AG04450 (cell line): ENCODE measurements at regions not wholly inside any gene's neighbourhood (a gene's known extent, or its start where the extent isn't known, plus 50 kb on each side); places are given as distances from the start of the nearest gene placed in this dataset.

Source experiments
- CTCF ChIA-PET: fragments of 300-600, 350-600 bp; formaldehyde crosslinking; extraction: SDS; loops from one replicate; lab custom pipeline; 2022; ENCODE audit warnings: antibody characterized with exemption, inconsistent platforms; lab: Charles Lee
- POLR2A ChIA-PET: fragments of 350-600 bp; formaldehyde crosslinking; extraction: SDS; loops from one replicate; lab custom pipeline; 2021; ENCODE audit warnings: antibody characterized with exemption, inconsistent platforms; lab: Yijun Ruan, JAX
- DNase-seq: peaks from one replicate; pipeline ENCODE4 v3.0.0-alpha.2; 2011; ENCODE audit warnings: low read depth, low spot score
- H3K27ac ChIP-seq: one replicate; pipeline ENCODE4 v1.5.1; 2012; ENCODE audit warnings: low read depth, low read length, control low read depth
- H3K27me3 ChIP-seq: one replicate; pipeline ENCODE4 v1.6.0; 2012; ENCODE audit warnings: low read length; ENCODE audit not compliant: control insufficient read depth, insufficient read depth
- H3K4me3 ChIP-seq: 2 replicates; pipeline ENCODE4 v1.5.1; 2011; ENCODE audit warnings: mild to moderate bottlenecking, low read depth, low read length, control low read depth
- H3K9me3 ChIP-seq: 2 replicates; pipeline ENCODE4 v1.5.1; 2012; ENCODE audit warnings: low read length; ENCODE audit not compliant: control insufficient read depth, insufficient read depth
- CTCF ChIP-seq: IDR thresholded peaks from 2 replicates; pipeline ENCODE4 v1.5.1; 2011; ENCODE audit warnings: low read depth, low read length, control low read depth, inconsistent platforms

- ChIA-PET CTCF (no interaction called here), POLR2A (no interaction called here)
- Histone ChIP-seq H3K4me3 (no peak overlapping the region), H3K27me3 (no peaks in the 10 kb centered on the region), H3K9me3 (no peaks in the 10 kb centered on the region), H3K27ac (no peak overlapping the region)
- DNase-seq = no peak
- TF ChIP-seq CTCF = no peak
Measured at GRCh38 chr9:27851858-27852257, 278.6 kb upstream of the C9orf72 start.

GRCh38 chr9:27853529-27853928, 280.2 kb upstream of the C9orf72 start:
- ChIA-PET CTCF (no interaction called here), POLR2A (no interaction called here)
- no peak overlapping the region for H3K27ac ChIP-seq
- H3K4me3 ChIP-seq = no peak overlapping the region
- H3K9me3 ChIP-seq = no peaks in the 10 kb centered on the region
- no peak for DNase-seq
- TF ChIP-seq CTCF = no peak
- H3K27me3 ChIP-seq = no peaks in the 10 kb centered on the region

GRCh38 chr9:27856054-27856453, 282.8 kb upstream of the C9orf72 start:
- no peaks in the 10 kb centered on the region for H3K9me3 ChIP-seq
- POLR2A ChIA-PET = no interaction called here
- no peaks in the 10 kb centered on the region for H3K27me3 ChIP-seq
- no peak overlapping the region for H3K27ac ChIP-seq
- CTCF ChIA-PET = no interaction called here
- no peak for TF ChIP-seq CTCF
- no peak for DNase-seq
- H3K4me3 ChIP-seq = no peak overlapping the region

GRCh38 chr9:27856748-27857147, 283.5 kb upstream of the C9orf72 start:
- ChIA-PET CTCF (no interaction called here), POLR2A (no interaction called here)
- no peak overlapping the region for H3K27ac ChIP-seq
- no peaks in the 10 kb centered on the region for H3K9me3 ChIP-seq
- no peak for DNase-seq
- no peaks in the 10 kb centered on the region for H3K27me3 ChIP-seq
- no peak for TF ChIP-seq CTCF
- H3K4me3 ChIP-seq = no peak overlapping the region

- Histone ChIP-seq H3K9me3 (no peaks in the 10 kb centered on the region), H3K27ac (no peak overlapping the region), H3K4me3 (no peak overlapping the region), H3K27me3 (no peaks in the 10 kb centered on the region)
- TF ChIP-seq CTCF = no peak
- DNase-seq = no peak
- ChIA-PET CTCF (no interaction called here), POLR2A (no interaction called here)
Measured at GRCh38 chr9:27861887-27862286, 288.6 kb upstream of the C9orf72 start.
